DND-41 (cell line): ENCODE measurements at regions not wholly inside any gene's neighbourhood (a gene's known extent, or its start where the extent isn't known, plus 50 kb on each side); places are given as distances from the start of the nearest gene placed in this dataset.

Source experiments
- EZH2 ChIP-seq: IDR thresholded peaks from 3 replicates; pipeline ENCODE4 v1.6.1; 2012; ENCODE audit warnings: borderline replicate concordance, low read depth, mild to moderate bottlenecking, moderate library complexity, low read length, inconsistent platforms; ENCODE audit not compliant: severe bottlenecking
- TF ChIP-seq, protein P1 (sequence below): IDR thresholded peaks from 2 replicates; pipeline ENCODE4 v1.5.1; 2012; ENCODE audit warnings: borderline replicate concordance, low read length, moderate library complexity, mild to moderate bottlenecking; ENCODE audit not compliant: poor library complexity, severe bottlenecking; ENCODE audit errors: extremely low read depth

DNA sequence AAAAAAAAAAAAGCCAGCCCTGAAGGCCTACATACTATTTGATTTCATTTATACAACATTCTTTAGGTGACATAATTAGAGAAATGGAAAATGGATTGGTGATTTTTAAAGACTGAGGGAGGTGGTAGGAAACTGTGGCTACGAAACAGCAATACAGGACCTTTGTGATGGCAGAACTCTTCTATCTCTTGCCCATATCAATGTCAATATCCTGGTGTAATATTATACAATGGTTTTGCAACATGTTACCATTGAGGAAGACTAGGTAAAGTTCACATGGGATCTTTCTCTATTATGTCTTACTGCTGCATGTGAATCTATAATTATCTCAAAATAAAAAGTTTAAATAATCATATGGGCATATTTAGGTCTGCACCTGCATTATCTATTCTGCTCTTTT lies 371.2 kb downstream of the ETS1 start:
- TF ChIP-seq, protein P1, sequence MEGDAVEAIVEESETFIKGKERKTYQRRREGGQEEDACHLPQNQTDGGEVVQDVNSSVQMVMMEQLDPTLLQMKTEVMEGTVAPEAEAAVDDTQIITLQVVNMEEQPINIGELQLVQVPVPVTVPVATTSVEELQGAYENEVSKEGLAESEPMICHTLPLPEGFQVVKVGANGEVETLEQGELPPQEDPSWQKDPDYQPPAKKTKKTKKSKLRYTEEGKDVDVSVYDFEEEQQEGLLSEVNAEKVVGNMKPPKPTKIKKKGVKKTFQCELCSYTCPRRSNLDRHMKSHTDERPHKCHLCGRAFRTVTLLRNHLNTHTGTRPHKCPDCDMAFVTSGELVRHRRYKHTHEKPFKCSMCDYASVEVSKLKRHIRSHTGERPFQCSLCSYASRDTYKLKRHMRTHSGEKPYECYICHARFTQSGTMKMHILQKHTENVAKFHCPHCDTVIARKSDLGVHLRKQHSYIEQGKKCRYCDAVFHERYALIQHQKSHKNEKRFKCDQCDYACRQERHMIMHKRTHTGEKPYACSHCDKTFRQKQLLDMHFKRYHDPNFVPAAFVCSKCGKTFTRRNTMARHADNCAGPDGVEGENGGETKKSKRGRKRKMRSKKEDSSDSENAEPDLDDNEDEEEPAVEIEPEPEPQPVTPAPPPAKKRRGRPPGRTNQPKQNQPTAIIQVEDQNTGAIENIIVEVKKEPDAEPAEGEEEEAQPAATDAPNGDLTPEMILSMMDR = no peak
- no peak for TF ChIP-seq EZH2
